HepG2 (cell line): ENCODE measurements at regions not wholly inside any gene's neighbourhood (a gene's known extent, or its start where the extent isn't known, plus 50 kb on each side); places are given as distances from the start of the nearest gene placed in this dataset.

Experiments used
- ATAC-seq: fragments of 200-7000 bp; cut with Tn5 transposase; 3 replicates; pipeline ENCODE4 v1.9.1; 2020; ENCODE audit warnings: mild to moderate bottlenecking, moderate library complexity
- BruUV-seq: library from RNA; stranded (reverse); fragments of 400-500 nt; replicated peaks from 2 replicates; lab custom pipeline; 2021; lab: Mats Ljungman, UMichigan
- CTCF ChIA-PET: fragments of 300-600 bp; formaldehyde crosslinking; extraction: SDS; loops from one replicate; lab custom pipeline; 2021; ENCODE audit warnings: low total read pairs, inconsistent platforms, low intra/inter-chr PET ratio; lab: Yijun Ruan, JAX
- POLR2A ChIA-PET: fragments of 350-600 bp; sonication (Branson Sonifier 250); formaldehyde crosslinking; loops from one replicate; lab custom pipeline; 2020; ENCODE audit warnings: antibody characterized with exemption, inconsistent platforms; lab: Yijun Ruan, JAX
- DNase-seq: peaks from one replicate; pipeline ENCODE4 v3.0.0-alpha.2; 2015; ENCODE audit warnings: low spot score
- FAIRE-seq: peaks from 3 replicates; lab custom pipeline; 2011; peaks lifted over from hg19 to GRCh38; lab: Jason Lieb, UNC
- H2AFZ ChIP-seq: one replicate; pipeline ENCODE4 v1.6.1; 2011; ENCODE audit warnings: low read length, inconsistent platforms
- H3K27ac ChIP-seq: fragments of 300-600 bp; 3 replicates; pipeline ENCODE4 v1.8.0; 2011; ENCODE audit warnings: mixed run types, mild to moderate bottlenecking, mixed read lengths, low read length, inconsistent platforms; ENCODE audit not compliant: insufficient read depth; ENCODE audit errors: extremely low read length
- H3K27me3 ChIP-seq, 2 experiments: fragments of 200-600 bp in 1 of 2; 2 replicates in 1 of 2; 3 replicates in 1 of 2; pipeline versions ENCODE4 v1.6.0 to v1.8.0; 2011; ENCODE audit warnings: low read length in 2 of 2, mild to moderate bottlenecking in 2 of 2, moderate library complexity in 2 of 2, inconsistent platforms in 1 of 2; ENCODE audit not compliant: insufficient read depth in 2 of 2, control insufficient read depth in 1 of 2
- H3K36me3 ChIP-seq, 2 experiments: fragments of 200-600 bp in 1 of 2; replicated peaks in 1 of 2; 2 replicates in 1 of 2; 3 replicates in 1 of 2; pipeline versions ENCODE4 v1.5.1 to v1.8.0; 2011; ENCODE audit warnings: low read length in 2 of 2, inconsistent platforms in 1 of 2; ENCODE audit not compliant: insufficient read depth in 2 of 2, control insufficient read depth in 1 of 2
- H3K4me1 ChIP-seq: 2 replicates; pipeline ENCODE4 v1.5.1; 2012; ENCODE audit warnings: low read length, inconsistent platforms; ENCODE audit not compliant: insufficient read depth
- H3K4me2 ChIP-seq: 2 replicates; pipeline ENCODE4 v1.6.0; 2011; ENCODE audit warnings: low read depth, low read length, inconsistent platforms
- H3K4me3 ChIP-seq, 3 experiments: fragments of 200-600 bp in 1 of 3; sonication (generic), shearing (Covaris generic) in 1 of 3; replicated peaks in 1 of 3; 2 replicates each; pipeline ENCODE4 v1.5.1; 2011 to 2016; ENCODE audit warnings: low read length in 3 of 3, inconsistent platforms in 2 of 3, low read depth in 2 of 3, mild to moderate bottlenecking in 2 of 3, control low read depth in 1 of 3, mixed read lengths in 1 of 3; ENCODE audit not compliant: insufficient read depth in 1 of 3
- H3K79me2 ChIP-seq: one replicate; pipeline ENCODE4 v1.6.1; 2011; ENCODE audit warnings: low read length, inconsistent platforms; ENCODE audit not compliant: insufficient read depth
- H3K9ac ChIP-seq: 2 replicates; pipeline ENCODE4 v1.6.0; 2011; ENCODE audit warnings: mild to moderate bottlenecking, low read depth, low read length, inconsistent platforms; ENCODE audit not compliant: insufficient read depth
- H3K9me3 ChIP-seq: 2 replicates; pipeline ENCODE4 v1.5.1; 2012; ENCODE audit warnings: mild to moderate bottlenecking, low read length
- H4K20me1 ChIP-seq: 2 replicates; pipeline ENCODE4 v1.6.0; 2011; ENCODE audit warnings: inconsistent platforms, mild to moderate bottlenecking, low read length, moderate library complexity; ENCODE audit not compliant: insufficient read depth
- ATF5 ChIP-seq: sonication (generic); formaldehyde crosslinking; IDR thresholded peaks from 2 replicates; pipeline ENCODE4 v1.4.0; 2020; ENCODE audit warnings: mild to moderate bottlenecking, low read depth, missing genetic modification reagents
- HNRNPK ChIP-seq: fragments of 200-400 bp; formaldehyde crosslinking; IDR thresholded peaks from 2 replicates; pipeline ENCODE4 v1.6.1; 2018; ENCODE audit warnings: low read length, low read depth, moderate library complexity, mild to moderate bottlenecking; ENCODE audit not compliant: poor library complexity, severe bottlenecking
- HNRNPL ChIP-seq: fragments of 200-400 bp; formaldehyde crosslinking; IDR thresholded peaks from 2 replicates; pipeline ENCODE4 v1.6.1; 2017; ENCODE audit warnings: mild to moderate bottlenecking, low read depth, low read length
- ZMAT3 ChIP-seq: sonication (generic); formaldehyde crosslinking; conservative IDR thresholded peaks from 2 replicates; pipeline ENCODE4 v1.7.0; 2021; ENCODE audit warnings: missing genetic modification reagents
- ZNF382 ChIP-seq: sonication (generic); formaldehyde crosslinking; IDR thresholded peaks from 2 replicates; pipeline ENCODE4 v1.5.0; 2020; ENCODE audit warnings: missing genetic modification reagents, mild to moderate bottlenecking, borderline replicate concordance
- ZNF574 ChIP-seq: sonication (generic); formaldehyde crosslinking; IDR thresholded peaks from 2 replicates; pipeline ENCODE4 v1.4.0; 2020; ENCODE audit warnings: missing genetic modification reagents
- ZNF687 ChIP-seq: sonication (generic); formaldehyde crosslinking; IDR thresholded peaks from 2 replicates; pipeline ENCODE4 v1.5.1; 2020; ENCODE audit warnings: mild to moderate bottlenecking, missing genetic modification reagents, moderate library complexity
- ZNF720 ChIP-seq: sonication (generic); formaldehyde crosslinking; IDR thresholded peaks from 2 replicates; pipeline ENCODE4 v1.4.0; 2020; ENCODE audit warnings: missing genetic modification reagents
- WGBS: methylation state at CpG from one replicate; pipeline ENCODE4 v1.1.6; 2017; ENCODE audit warnings: low lambda C conversion rate; 5-methylcytosine and 5-hydroxymethylcytosine counted together
- in situ Hi-C: cut with HindIII; loops from 2 replicates; pipeline ENCODE4 v1.10.0; 2017; ENCODE audit warnings: low pct_unique_long_range_greater_than_20kb; ENCODE audit not compliant: extremely low pct_ligation_motif_present
- intact Hi-C: fragments of 100-400 bp; cut with micrococcal nuclease; formaldehyde crosslinking; loops from one replicate; pipeline ENCODE4 v1.10.0; 2022; ENCODE audit not compliant: unreplicated experiment

- TF ChIP-seq HNRNPK (peak; percentile 61), ZMAT3 (CRISPR knock-in tag) (no peak)
- WGBS: 67% methylated on average over 4 of the region's 4 CpGs
- Histone ChIP-seq H3K27ac (no peak overlapping the region), H3K79me2 (no peaks in the 10 kb centered on the region), H3K4me1 (peaks cover 34% of the 10 kb centered on the region), H4K20me1 (no peaks in the 10 kb centered on the region), H3K36me3 (no peaks in the 10 kb centered on the region), H2AFZ (no peak overlapping the region), H3K27me3 (no peaks in the 10 kb centered on the region; a peak in 1 of 5 replicates), H3K9ac (no peak overlapping the region), H3K9me3 (no peaks in the 10 kb centered on the region), H3K4me3 (no peak overlapping the region), H3K4me2 (no peak overlapping the region)
- CTCF ChIA-PET: no interaction called here
- POLR2A ChIA-PET: no interaction called here
- in situ Hi-C loops (no loop called here), intact Hi-C loops (no loop called here)
- BruUV-seq: no TSS peak
- FAIRE-seq: no peak
- DNase-seq: no peak
- ATAC-seq: no peak
Measured at GRCh38 chr3:187845826-187846225, 100.6 kb upstream of the BCL6 start.

- ChIA-PET CTCF (no interaction called here), POLR2A (no interaction called here)
- no TSS peak for BruUV-seq
- Histone ChIP-seq H3K9ac (no peak overlapping the region), H3K27me3 (no peaks in the 10 kb centered on the region), H3K79me2 (no peaks in the 10 kb centered on the region), H4K20me1 (no peaks in the 10 kb centered on the region), H2AFZ (no peak overlapping the region), H3K4me2 (0 out of 2 replicates have a peak overlapping the region, but pooled peaks have one; percentile 59), H3K27ac (no peak overlapping the region), H3K9me3 (no peaks in the 10 kb centered on the region), H3K4me3 (no peak overlapping the region), H3K4me1 (peaks cover 41% of the 10 kb centered on the region), H3K36me3 (no peaks in the 10 kb centered on the region)
- intact Hi-C loops: no loop called here
- DNase-seq: no peak
- in situ Hi-C loops: no loop called here
- ATAC-seq: no peak
- 92% methylated on average over 1 of the region's 1 CpG for WGBS
- no peak for FAIRE-seq
- no peak for TF ChIP-seq HNRNPL
- TF ChIP-seq ATF5: no peak
- TF ChIP-seq ZNF382 (CRISPR knock-in tag): no peak
- TF ChIP-seq ZNF720 (CRISPR knock-in tag): no peak
- TF ChIP-seq ZNF687 (CRISPR knock-in tag): no peak
- no peak for TF ChIP-seq ZNF574 (CRISPR knock-in tag)
Measured at GRCh38 chr3:187848401-187848800, 103.1 kb upstream of the BCL6 start.
